ENCODE measurements at regions not wholly inside any gene's neighbourhood (a gene's known extent, or its start where the extent isn't known, plus 50 kb on each side); places are given as distances from the start of the nearest gene placed in this dataset.

DNA sequence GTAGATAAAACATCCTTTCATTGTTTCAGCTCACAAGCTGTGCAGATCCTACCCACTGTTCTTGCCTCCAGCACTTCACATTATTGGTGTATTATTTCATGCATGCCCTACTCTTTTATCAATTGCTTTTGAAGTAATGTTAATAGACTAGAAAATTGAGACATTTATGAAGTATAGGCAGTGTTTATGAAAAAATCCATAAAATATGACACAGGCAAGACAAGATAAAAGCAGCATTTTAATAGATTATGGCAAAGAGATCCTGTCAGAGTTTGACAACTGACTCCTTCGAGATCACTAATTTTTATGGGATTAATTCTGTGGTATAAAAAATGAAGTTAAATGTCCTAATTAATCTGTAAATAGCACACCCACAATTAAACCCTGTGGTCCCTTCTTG is 217.2 kb upstream of the NANOGP8 start:
- no peaks in the 10 kb centered on the region for H3K9me2 ChIP-seq (ENCODE audit: insufficient read depth)
- 100% methylated on average over 1 of the region's 1 CpG for WGBS, 2 experiments (ENCODE audit: low coverage in 1 of 2, low lambda C conversion rate in 2 of 2, missing lambda C conversion rate in 2 of 2)
- no peaks in the 10 kb centered on the region for H3K79me2 ChIP-seq (ENCODE audit: insufficient read depth)
- TF ChIP-seq EZH2phosphoT487 (IDR thresholded peaks at IDR 0.05; ENCODE audit: insufficient read depth, low read depth) = no peak
- TF ChIP-seq EZH2 (IDR thresholded peaks at IDR 0.05; ENCODE audit: insufficient read depth, poor library complexity, severe bottlenecking) = no peak
- H3K4me3 ChIP-seq = no peak overlapping the region
- peaks cover 28% of the 10 kb centered on the region for H3F3A ChIP-seq (ENCODE audit: insufficient read depth)
- H3K4me1 ChIP-seq (ENCODE audit: insufficient read depth) = peaks cover 28% of the 10 kb centered on the region
- no peak overlapping the region for H2AFZ ChIP-seq
- H3K36me3 ChIP-seq (ENCODE audit: low read depth) = no peaks in the 10 kb centered on the region
- no peak overlapping the region for H3K4me2 ChIP-seq (ENCODE audit: unreplicated experiment)
- no peaks in the 10 kb centered on the region for H4K20me1 ChIP-seq (ENCODE audit: insufficient read depth)
- DNase-seq = no peak
- no peak overlapping the region for H3K9ac ChIP-seq
- in situ Hi-C loops (cut with MboI) = no loop called here
- no peak overlapping the region for H3K27ac ChIP-seq
- no peaks in the 10 kb centered on the region for H3K27me3 ChIP-seq (replicated peaks; ENCODE audit: insufficient read depth)
- H3K9me3 ChIP-seq (ENCODE audit: low read depth) = no peaks in the 10 kb centered on the region

- no peaks in the 10 kb centered on the region for H3K36me3 ChIP-seq (ENCODE audit: low read depth)
- TF ChIP-seq EZH2phosphoT487 (IDR thresholded peaks at IDR 0.05; ENCODE audit: insufficient read depth, low read depth) (no peak), EZH2 (IDR thresholded peaks at IDR 0.05; ENCODE audit: insufficient read depth, poor library complexity, severe bottlenecking) (no peak)
- no peaks in the 10 kb centered on the region for H4K20me1 ChIP-seq (ENCODE audit: insufficient read depth)
- H2AFZ ChIP-seq = no peak overlapping the region
- H3K4me2 ChIP-seq (ENCODE audit: unreplicated experiment) = no peak overlapping the region
- H3K9me3 ChIP-seq (ENCODE audit: low read depth) = no peaks in the 10 kb centered on the region
- peaks cover 15% of the 10 kb centered on the region for H3F3A ChIP-seq (ENCODE audit: insufficient read depth)
- H3K9ac ChIP-seq = no peak overlapping the region
- no peaks in the 10 kb centered on the region for H3K9me2 ChIP-seq (ENCODE audit: insufficient read depth)
- H3K27me3 ChIP-seq (replicated peaks; ENCODE audit: insufficient read depth) = no peaks in the 10 kb centered on the region
- no peak overlapping the region for H3K27ac ChIP-seq
- no peak for DNase-seq
- no peaks in the 10 kb centered on the region for H3K79me2 ChIP-seq (ENCODE audit: insufficient read depth)
- no peak overlapping the region for H3K4me3 ChIP-seq
- WGBS, 2 experiments (ENCODE audit: low coverage in 1 of 2, low lambda C conversion rate in 2 of 2, missing lambda C conversion rate in 2 of 2) = 91 to 97% methylated on average over 2 of the region's 2 CpGs
- peaks cover 16% of the 10 kb centered on the region for H3K4me1 ChIP-seq (ENCODE audit: insufficient read depth)
- in situ Hi-C loops (cut with MboI) = no loop called here
Observed at GRCh38 chr15:35301088-35301487, 216.0 kb upstream of the NANOGP8 start.

DNA sequence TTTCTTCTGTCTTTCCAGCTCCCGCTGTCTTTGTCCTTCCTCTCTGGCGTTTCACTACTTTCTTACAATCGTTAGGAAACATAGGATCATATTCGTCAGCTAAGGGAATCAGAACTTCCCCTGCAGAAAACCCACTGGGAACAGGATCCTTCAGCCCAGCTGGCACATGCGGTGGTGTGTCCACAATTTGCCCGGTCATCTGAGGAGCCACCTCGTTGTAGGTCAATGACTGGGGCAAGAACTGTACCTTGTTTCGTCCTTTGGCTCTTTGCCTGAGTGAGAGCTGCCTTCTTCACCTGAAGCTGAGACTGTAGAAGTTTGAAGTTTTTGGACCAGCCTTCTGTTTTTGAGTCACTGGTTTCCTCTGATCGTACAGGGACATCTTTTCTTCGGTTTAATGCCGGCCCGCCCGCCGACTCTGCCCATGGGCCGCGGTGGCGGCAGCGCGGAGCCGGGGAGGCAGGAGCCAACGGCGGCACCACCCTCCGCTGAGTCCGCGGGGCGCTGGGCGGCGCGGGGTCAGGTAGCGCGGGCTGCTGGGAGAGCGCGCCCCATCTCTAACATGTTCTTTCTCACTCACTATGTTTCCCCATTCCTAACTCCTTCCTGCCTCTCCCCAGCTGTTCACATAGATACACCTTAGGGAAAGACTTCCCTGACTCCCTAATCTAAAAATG is 214.1 kb upstream of the NANOGP8 start:
- WGBS, 2 experiments (ENCODE audit: low coverage in 1 of 2, low lambda C conversion rate in 2 of 2, missing lambda C conversion rate in 2 of 2) = 98 to 99% methylated on average over 33 of the region's 33 CpGs
- Histone ChIP-seq H2AFZ (no peak overlapping the region), H3K79me2 (ENCODE audit: insufficient read depth) (no peaks in the 10 kb centered on the region), H3F3A (ENCODE audit: insufficient read depth) (no peaks in the 10 kb centered on the region; the same call in 1 of the 2 replicates), H3K27ac (no peak overlapping the region), H3K4me1 (ENCODE audit: insufficient read depth) (no peaks in the 10 kb centered on the region), H3K36me3 (ENCODE audit: low read depth) (no peaks in the 10 kb centered on the region), H3K9me3 (ENCODE audit: low read depth) (no peaks in the 10 kb centered on the region), H3K4me3 (no peak overlapping the region), H3K4me2 (ENCODE audit: unreplicated experiment) (no peak overlapping the region), H4K20me1 (ENCODE audit: insufficient read depth) (no peaks in the 10 kb centered on the region), H3K9me2 (ENCODE audit: insufficient read depth) (no peaks in the 10 kb centered on the region), H3K27me3 (replicated peaks; ENCODE audit: insufficient read depth) (no peaks in the 10 kb centered on the region), H3K9ac (no peak overlapping the region)
- DNase-seq = no peak
- no peak for TF ChIP-seq EZH2 (IDR thresholded peaks at IDR 0.05; ENCODE audit: insufficient read depth, poor library complexity, severe bottlenecking)
- no peak for TF ChIP-seq EZH2phosphoT487 (IDR thresholded peaks at IDR 0.05; ENCODE audit: insufficient read depth, low read depth)
- in situ Hi-C loops (cut with MboI) = loop anchor here (10.0 to 25.0 kb wide), 3 partner anchors 146 to 1813 kb away; partner anchors contain the start of gene MEIS2

- Histone ChIP-seq H3K27ac (no peak overlapping the region), H3K79me2 (ENCODE audit: insufficient read depth) (no peaks in the 10 kb centered on the region), H3K27me3 (replicated peaks; ENCODE audit: insufficient read depth) (no peaks in the 10 kb centered on the region), H3K9me3 (ENCODE audit: low read depth) (no peaks in the 10 kb centered on the region), H2AFZ (no peak overlapping the region), H3K4me2 (ENCODE audit: unreplicated experiment) (no peak overlapping the region), H3K4me3 (no peak overlapping the region), H3K36me3 (ENCODE audit: low read depth) (no peaks in the 10 kb centered on the region), H3K9ac (no peak overlapping the region), H3K4me1 (ENCODE audit: insufficient read depth) (peaks cover 6% of the 10 kb centered on the region; the same call in 1 of the 2 replicates), H3F3A (ENCODE audit: insufficient read depth) (peaks cover 6% of the 10 kb centered on the region), H3K9me2 (ENCODE audit: insufficient read depth) (no peaks in the 10 kb centered on the region), H4K20me1 (ENCODE audit: insufficient read depth) (no peaks in the 10 kb centered on the region)
- 95 to 99% methylated on average over 16 of the region's 16 CpGs for WGBS, 2 experiments (ENCODE audit: low coverage in 1 of 2, low lambda C conversion rate in 2 of 2, missing lambda C conversion rate in 2 of 2)
- TF ChIP-seq EZH2phosphoT487 (IDR thresholded peaks at IDR 0.05; ENCODE audit: insufficient read depth, low read depth) = no peak
- TF ChIP-seq EZH2 (IDR thresholded peaks at IDR 0.05; ENCODE audit: insufficient read depth, poor library complexity, severe bottlenecking) = no peak
- in situ Hi-C loops (cut with MboI) = loop anchor here (10.0 to 25.0 kb wide), 3 partner anchors 146 to 1814 kb away; partner anchors contain the start of gene MEIS2
- no peak for DNase-seq
Observed at GRCh38 chr15:35298509-35298908, 213.4 kb upstream of the NANOGP8 start.

Measured in GM23248 (cell line).